Adipocyte (in vitro differentiated cells): ENCODE measurements at regions not wholly inside any gene's neighbourhood (a gene's known extent, or its start where the extent isn't known, plus 50 kb on each side); places are given as distances from the start of the nearest gene placed in this dataset.

Experiments used
- DNase-seq: peaks from one replicate; pipeline ENCODE4 v3.0.0-alpha.2; 2015; ENCODE audit warnings: low read depth
- H3K27me3 ChIP-seq: replicated peaks from 2 replicates; pipeline ENCODE4 v1.7.0; 2013; ENCODE audit warnings: mild to moderate bottlenecking, low read length, moderate library complexity; ENCODE audit not compliant: control insufficient read depth, insufficient read depth
- H3K36me3 ChIP-seq: 2 replicates; pipeline ENCODE4 v1.7.0; 2013; ENCODE audit warnings: low read length, mild to moderate bottlenecking, moderate library complexity; ENCODE audit not compliant: control insufficient read depth, insufficient read depth, severe bottlenecking
- H3K4me1 ChIP-seq: 2 replicates; pipeline ENCODE4 v1.7.0; 2013; ENCODE audit warnings: mild to moderate bottlenecking, low read length, moderate library complexity; ENCODE audit not compliant: control insufficient read depth, insufficient read depth
- H3K4me3 ChIP-seq: 2 replicates; pipeline ENCODE4 v1.7.0; 2013; ENCODE audit warnings: mild to moderate bottlenecking, low read length, moderate library complexity
- H3K9ac ChIP-seq: 2 replicates; pipeline ENCODE4 v1.7.0; 2013; ENCODE audit warnings: mild to moderate bottlenecking, low read length, moderate library complexity
- H3K9me3 ChIP-seq: 2 replicates; pipeline ENCODE4 v1.7.0; 2013; ENCODE audit warnings: mild to moderate bottlenecking, low read length, moderate library complexity; ENCODE audit not compliant: control insufficient read depth

DNA sequence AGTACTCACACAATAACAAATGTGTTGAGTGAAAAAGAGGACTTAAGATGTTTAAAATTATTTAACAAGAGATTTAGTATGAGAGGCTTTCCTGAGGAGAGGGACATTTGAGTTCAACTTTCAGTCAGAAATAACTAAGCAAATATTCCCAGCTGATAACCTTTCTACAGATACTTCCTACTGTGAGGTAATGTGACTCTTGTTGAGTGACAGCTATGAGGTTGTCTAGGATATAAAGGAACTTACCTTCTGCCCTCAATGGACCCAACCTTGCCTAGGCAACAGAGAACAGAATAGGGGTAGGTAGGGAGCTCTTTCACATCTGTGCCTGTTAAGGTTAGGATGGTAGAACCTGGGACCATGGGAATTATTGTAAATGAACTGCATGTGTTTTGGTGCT lies 54.7 kb downstream of the GLUD2 start:
- Histone ChIP-seq H3K27me3 (no peaks in the 10 kb centered on the region), H3K36me3 (no peaks in the 10 kb centered on the region), H3K4me3 (no peak overlapping the region), H3K9me3 (peaks cover 3% of the 10 kb centered on the region), H3K9ac (no peak overlapping the region), H3K4me1 (no peaks in the 10 kb centered on the region)
- no peak for DNase-seq

DNA sequence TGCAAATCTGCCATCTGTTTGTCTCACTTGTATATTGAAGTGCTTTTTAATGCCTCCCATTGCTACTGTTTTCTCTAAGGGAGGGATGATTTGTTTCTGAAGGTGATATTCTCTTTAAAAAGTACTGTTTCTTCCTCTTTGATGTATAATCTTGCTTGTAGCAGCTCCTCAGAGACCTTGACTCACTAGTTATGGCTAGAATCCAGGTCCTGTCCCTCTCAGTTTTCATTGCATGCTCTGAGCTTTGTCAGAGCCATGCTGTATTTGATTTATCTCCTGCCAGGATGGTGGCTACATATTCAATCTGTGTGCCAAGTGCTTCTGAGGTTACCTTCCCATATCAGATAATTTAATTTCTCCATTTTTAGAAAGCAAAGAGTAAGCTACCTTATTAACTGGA lies 56.0 kb downstream of the GLUD2 start:
- Histone ChIP-seq H3K4me3 (no peak overlapping the region), H3K4me1 (no peaks in the 10 kb centered on the region), H3K27me3 (no peaks in the 10 kb centered on the region), H3K9me3 (peaks cover 3% of the 10 kb centered on the region), H3K9ac (no peak overlapping the region), H3K36me3 (no peaks in the 10 kb centered on the region)
- DNase-seq, result peak; percentile 3

GRCh38 chrX:121106484-121107235 lies 59.2 kb downstream of the GLUD2 start:
- no peak for DNase-seq
- H3K9me3 ChIP-seq, result peaks cover 7% of the 10 kb centered on the region
- H3K27me3 ChIP-seq, result no peaks in the 10 kb centered on the region
- H3K36me3 ChIP-seq, result no peaks in the 10 kb centered on the region
- H3K9ac ChIP-seq, result no peak overlapping the region
- H3K4me3 ChIP-seq, result no peak overlapping the region
- no peaks in the 10 kb centered on the region for H3K4me1 ChIP-seq

DNA sequence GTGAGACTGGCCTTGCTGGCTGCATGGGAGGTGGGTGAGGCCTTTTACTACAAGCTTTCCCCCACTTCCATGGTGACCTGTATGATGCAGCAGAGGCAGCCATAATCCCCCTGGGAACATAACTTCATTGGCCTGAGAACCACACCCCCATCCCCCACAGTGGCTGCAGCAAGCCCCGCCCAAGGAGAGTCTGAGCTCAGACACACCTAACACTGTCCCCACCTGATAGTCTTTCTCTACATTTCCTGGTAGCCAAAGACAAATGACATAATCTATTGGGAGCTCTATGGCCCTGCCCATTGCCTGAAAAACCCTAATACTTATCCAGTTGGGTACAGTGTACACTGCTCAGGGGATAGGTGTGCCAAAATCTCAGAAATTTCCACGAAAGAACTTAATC lies 62.6 kb downstream of the GLUD2 start:
- Histone ChIP-seq H3K27me3 (no peaks in the 10 kb centered on the region), H3K36me3 (no peaks in the 10 kb centered on the region)

GRCh38 chrX:121110536-121110935 lies 63.1 kb downstream of the GLUD2 start:
- Histone ChIP-seq H3K9me3 (peaks cover 7% of the 10 kb centered on the region), H3K4me1 (no peaks in the 10 kb centered on the region), H3K27me3 (no peaks in the 10 kb centered on the region), H3K36me3 (no peaks in the 10 kb centered on the region), H3K9ac (no peak overlapping the region), H3K4me3 (no peak overlapping the region)
- DNase-seq, result no peak

More for the DNA sequence above, 62.6 kb downstream of the GLUD2 start:
- DNase-seq, result no peak
- H3K4me1 ChIP-seq, result no peaks in the 10 kb centered on the region
- H3K9me3 ChIP-seq, result peaks cover 7% of the 10 kb centered on the region
- H3K4me3 ChIP-seq, result no peak overlapping the region
- no peak overlapping the region for H3K9ac ChIP-seq

GRCh38 chrX:121114691-121115090 lies 67.3 kb downstream of the GLUD2 start:
- no peaks in the 10 kb centered on the region for H3K36me3 ChIP-seq
- DNase-seq, result no peak
- H3K9me3 ChIP-seq, result peaks cover 4% of the 10 kb centered on the region
- H3K9ac ChIP-seq, result no peak overlapping the region
- no peaks in the 10 kb centered on the region for H3K4me1 ChIP-seq
- no peaks in the 10 kb centered on the region for H3K27me3 ChIP-seq
- no peak overlapping the region for H3K4me3 ChIP-seq

DNA sequence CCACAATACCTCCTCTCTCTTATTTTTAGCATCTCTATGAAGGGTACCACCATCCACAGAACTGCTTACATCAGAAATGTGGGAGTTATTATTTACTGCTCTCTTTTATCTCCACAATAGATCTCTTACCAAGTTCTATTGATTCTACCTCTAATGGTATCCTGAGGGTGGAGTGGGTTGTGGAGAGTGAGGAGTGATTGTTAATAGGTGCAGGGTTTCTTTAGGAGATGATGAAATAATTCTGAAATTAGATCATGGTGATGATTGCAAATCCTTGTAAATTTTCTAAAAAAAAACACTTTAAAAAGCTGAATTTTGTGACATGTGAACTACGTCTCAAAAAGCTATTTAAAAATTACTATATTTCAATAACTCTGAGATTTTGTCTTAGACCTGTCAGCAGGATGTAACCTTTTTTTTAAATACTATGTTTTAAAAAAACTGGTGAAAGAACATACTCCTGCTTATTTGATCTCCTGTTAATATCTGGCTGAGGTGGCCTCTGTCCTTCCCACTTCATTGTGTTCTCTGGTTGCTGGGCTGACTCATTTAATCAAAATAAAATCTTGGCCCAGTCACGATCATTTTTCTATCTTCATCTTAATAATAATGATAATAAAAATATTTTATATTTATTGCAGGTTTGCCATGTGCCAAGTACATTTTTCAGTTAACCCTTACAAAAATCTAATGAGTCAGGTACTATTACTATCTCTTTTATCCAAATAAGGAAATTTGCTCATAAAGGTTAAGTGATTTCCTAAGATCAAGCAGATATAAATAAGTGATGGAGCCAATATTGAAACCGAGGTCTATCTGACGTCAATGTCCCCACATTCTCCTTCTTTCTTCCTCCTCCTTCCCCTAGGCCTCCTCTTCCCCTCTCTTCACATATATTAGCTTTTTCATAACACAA lies 73.5 kb downstream of the GLUD2 start:
- H3K4me3 ChIP-seq, result no peak overlapping the region
- DNase-seq, result no peak
- H3K4me1 ChIP-seq, result no peaks in the 10 kb centered on the region
- H3K9ac ChIP-seq, result no peak overlapping the region
- no peaks in the 10 kb centered on the region for H3K9me3 ChIP-seq
- no peaks in the 10 kb centered on the region for H3K36me3 ChIP-seq
- H3K27me3 ChIP-seq, result no peaks in the 10 kb centered on the region

DNA sequence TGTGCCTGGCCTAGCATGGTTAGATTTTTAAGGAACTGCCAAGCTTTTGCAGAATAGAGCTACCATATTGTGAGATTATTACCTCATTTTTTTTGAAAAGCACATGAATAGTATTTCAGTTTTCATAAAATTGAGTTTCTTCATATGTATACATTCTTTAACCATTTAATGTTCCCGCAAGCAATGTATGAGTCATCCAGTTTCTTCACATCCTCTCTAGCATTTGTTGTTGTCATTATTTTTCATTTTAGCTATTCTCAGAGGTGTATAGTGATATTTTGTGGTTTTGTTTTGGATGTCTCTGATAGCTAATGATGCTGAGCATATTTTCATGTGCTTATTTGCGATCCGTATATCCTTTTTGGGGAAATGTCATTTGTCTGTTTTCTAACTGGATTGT lies 74.9 kb downstream of the GLUD2 start:
- Histone ChIP-seq H3K36me3 (no peaks in the 10 kb centered on the region), H3K27me3 (no peaks in the 10 kb centered on the region), H3K4me3 (no peak overlapping the region), H3K9ac (no peak overlapping the region), H3K9me3 (no peaks in the 10 kb centered on the region), H3K4me1 (no peaks in the 10 kb centered on the region)
- DNase-seq, result no peak

DNA sequence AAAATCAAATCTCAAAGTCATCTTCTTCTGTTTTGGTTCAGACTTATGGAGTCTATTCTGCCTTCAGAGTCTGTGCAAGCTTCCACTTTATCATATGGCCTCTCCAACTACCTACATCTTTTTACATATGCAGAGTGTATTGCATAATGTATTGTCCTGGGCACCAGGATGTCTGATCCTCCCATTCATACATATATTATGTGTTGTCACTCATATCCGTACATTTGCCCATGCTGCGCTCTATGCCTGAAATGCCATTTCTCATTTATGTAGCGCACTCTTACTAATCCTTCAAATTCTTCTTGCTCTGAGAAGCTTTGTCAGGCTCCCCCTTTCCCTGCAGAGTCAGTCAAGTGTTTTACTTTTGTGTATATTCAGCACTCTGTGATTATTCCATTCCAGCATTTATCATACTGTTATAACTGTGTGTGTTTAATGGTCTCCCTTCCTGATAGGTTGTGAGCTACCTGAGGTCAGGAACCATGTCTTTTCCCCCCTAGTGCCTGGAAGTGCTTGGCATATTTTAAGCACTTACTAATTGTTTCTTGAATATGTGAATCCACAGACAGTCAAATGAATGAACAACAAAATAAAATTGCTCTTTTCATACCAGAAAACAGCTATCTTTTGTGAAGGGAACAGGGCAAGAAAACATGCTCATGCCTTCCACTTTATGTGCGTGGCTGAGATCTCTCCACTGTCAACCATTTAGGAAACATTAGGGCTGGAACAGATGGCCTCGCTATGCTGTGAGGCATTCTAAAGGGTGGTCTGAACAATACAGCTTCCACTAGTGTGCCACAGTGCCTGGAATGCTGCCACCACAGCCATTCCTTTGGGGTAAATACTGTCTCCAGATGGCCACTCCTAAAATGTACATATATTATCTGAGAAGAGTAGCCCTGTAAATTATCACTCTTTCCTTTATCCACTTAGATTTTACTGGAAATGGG lies 81.8 kb downstream of the GLUD2 start:
- Histone ChIP-seq H3K9me3 (no peaks in the 10 kb centered on the region), H3K9ac (no peak overlapping the region), H3K36me3 (no peaks in the 10 kb centered on the region), H3K4me3 (no peak overlapping the region), H3K4me1 (no peaks in the 10 kb centered on the region), H3K27me3 (no peaks in the 10 kb centered on the region)
- DNase-seq, result no peak

- Histone ChIP-seq H3K4me1 (no peaks in the 10 kb centered on the region), H3K27me3 (no peaks in the 10 kb centered on the region), H3K4me3 (no peak overlapping the region)
Observed at GRCh38 chrX:121132675-121133074, 85.3 kb downstream of the GLUD2 start.

More at GRCh38 chrX:121132675-121133074, 85.3 kb downstream of the GLUD2 start:
- no peaks in the 10 kb centered on the region for H3K36me3 ChIP-seq
- H3K9ac ChIP-seq, result no peak overlapping the region
- H3K9me3 ChIP-seq, result no peaks in the 10 kb centered on the region
- no peak for DNase-seq
